ENCODE measurements at regions not wholly inside any gene's neighbourhood (a gene's known extent, or its start where the extent isn't known, plus 50 kb on each side); places are given as distances from the start of the nearest gene placed in this dataset.

- Histone ChIP-seq H3K79me2 (replicated peaks; ENCODE audit: insufficient read depth) (no peaks in the 10 kb centered on the region; the same call in 1 of the 2 replicates), H3K27ac (ENCODE audit: low read depth) (no peak overlapping the region), H3K4me3 (no peak overlapping the region), H3K36me3 (ENCODE audit: insufficient read depth) (no peaks in the 10 kb centered on the region), H3K4me2 (no peak overlapping the region), H2AFZ (no peak overlapping the region), H3K27me3 (ENCODE audit: insufficient read depth) (no peaks in the 10 kb centered on the region), H4K20me1 (replicated peaks; ENCODE audit: insufficient read depth) (peaks cover 3% of the 10 kb centered on the region; the same call in 1 of the 2 replicates), H3K9me2 (ENCODE audit: insufficient read depth) (no peaks in the 10 kb centered on the region), H3F3A (replicated peaks; ENCODE audit: low read depth) (no peaks in the 10 kb centered on the region), H3K4me1 (ENCODE audit: insufficient read depth) (no peaks in the 10 kb centered on the region)
- H3K4me3 Mint-ChIP-seq = no peak overlapping the region
- DNase-seq (ENCODE audit: low spot score) (no peak), ATAC-seq (no peak)
- TF ChIP-seq NANOG (IDR thresholded peaks at IDR 0.05; ENCODE audit: borderline replicate concordance) = no peak
- TF ChIP-seq EZH2phosphoT487 (IDR thresholded peaks at IDR 0.05; ENCODE audit: unreplicated experiment) = no peak
- no peak for TF ChIP-seq ZNF114 (CRISPR knock-in tag; IDR thresholded peaks at IDR 0.05)
- TF ChIP-seq ZNF331 (CRISPR knock-in tag; IDR thresholded peaks at IDR 0.05; ENCODE audit: low read depth) = no peak
- TF ChIP-seq, protein P1, sequence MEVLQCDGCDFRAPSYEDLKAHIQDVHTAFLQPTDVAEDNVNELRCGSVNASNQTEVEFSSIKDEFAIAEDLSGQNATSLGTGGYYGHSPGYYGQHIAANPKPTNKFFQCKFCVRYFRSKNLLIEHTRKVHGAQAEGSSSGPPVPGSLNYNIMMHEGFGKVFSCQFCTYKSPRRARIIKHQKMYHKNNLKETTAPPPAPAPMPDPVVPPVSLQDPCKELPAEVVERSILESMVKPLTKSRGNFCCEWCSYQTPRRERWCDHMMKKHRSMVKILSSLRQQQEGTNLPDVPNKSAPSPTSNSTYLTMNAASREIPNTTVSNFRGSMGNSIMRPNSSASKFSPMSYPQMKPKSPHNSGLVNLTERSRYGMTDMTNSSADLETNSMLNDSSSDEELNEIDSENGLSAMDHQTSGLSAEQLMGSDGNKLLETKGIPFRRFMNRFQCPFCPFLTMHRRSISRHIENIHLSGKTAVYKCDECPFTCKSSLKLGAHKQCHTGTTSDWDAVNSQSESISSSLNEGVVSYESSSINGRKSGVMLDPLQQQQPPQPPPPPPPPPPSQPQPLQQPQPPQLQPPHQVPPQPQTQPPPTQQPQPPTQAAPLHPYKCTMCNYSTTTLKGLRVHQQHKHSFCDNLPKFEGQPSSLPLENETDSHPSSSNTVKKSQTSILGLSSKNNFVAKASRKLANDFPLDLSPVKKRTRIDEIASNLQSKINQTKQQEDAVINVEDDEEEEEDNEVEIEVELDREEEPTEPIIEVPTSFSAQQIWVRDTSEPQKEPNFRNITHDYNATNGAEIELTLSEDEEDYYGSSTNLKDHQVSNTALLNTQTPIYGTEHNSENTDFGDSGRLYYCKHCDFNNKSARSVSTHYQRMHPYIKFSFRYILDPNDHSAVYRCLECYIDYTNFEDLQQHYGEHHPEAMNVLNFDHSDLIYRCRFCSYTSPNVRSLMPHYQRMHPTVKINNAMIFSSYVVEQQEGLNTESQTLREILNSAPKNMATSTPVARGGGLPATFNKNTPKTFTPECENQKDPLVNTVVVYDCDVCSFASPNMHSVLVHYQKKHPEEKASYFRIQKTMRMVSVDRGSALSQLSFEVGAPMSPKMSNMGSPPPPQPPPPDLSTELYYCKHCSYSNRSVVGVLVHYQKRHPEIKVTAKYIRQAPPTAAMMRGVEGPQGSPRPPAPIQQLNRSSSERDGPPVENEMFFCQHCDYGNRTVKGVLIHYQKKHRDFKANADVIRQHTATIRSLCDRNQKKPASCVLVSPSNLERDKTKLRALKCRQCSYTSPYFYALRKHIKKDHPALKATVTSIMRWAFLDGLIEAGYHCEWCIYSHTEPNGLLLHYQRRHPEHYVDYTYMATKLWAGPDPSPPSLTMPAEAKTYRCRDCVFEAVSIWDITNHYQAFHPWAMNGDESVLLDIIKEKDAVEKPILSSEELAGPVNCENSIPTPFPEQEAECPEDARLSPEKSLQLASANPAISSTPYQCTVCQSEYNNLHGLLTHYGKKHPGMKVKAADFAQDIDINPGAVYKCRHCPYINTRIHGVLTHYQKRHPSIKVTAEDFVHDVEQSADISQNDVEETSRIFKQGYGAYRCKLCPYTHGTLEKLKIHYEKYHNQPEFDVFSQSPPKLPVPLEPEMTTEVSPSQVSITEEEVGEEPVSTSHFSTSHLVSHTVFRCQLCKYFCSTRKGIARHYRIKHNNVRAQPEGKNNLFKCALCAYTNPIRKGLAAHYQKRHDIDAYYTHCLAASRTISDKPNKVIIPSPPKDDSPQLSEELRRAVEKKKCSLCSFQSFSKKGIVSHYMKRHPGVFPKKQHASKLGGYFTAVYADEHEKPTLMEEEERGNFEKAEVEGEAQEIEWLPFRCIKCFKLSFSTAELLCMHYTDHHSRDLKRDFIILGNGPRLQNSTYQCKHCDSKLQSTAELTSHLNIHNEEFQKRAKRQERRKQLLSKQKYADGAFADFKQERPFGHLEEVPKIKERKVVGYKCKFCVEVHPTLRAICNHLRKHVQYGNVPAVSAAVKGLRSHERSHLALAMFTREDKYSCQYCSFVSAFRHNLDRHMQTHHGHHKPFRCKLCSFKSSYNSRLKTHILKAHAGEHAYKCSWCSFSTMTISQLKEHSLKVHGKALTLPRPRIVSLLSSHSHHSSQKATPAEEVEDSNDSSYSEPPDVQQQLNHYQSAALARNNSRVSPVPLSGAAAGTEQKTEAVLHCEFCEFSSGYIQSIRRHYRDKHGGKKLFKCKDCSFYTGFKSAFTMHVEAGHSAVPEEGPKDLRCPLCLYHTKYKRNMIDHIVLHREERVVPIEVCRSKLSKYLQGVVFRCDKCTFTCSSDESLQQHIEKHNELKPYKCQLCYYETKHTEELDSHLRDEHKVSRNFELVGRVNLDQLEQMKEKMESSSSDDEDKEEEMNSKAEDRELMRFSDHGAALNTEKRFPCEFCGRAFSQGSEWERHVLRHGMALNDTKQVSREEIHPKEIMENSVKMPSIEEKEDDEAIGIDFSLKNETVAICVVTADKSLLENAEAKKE (CRISPR knock-in tag; IDR thresholded peaks at IDR 0.05) = no peak
- TF ChIP-seq JUNB (IDR thresholded peaks at IDR 0.05; ENCODE audit: unreplicated experiment) = no peak
- no peak for TF ChIP-seq POLR2AphosphoS5 (IDR thresholded peaks at IDR 0.05; ENCODE audit: low read depth)
- peaks cover 3% of the 10 kb centered on the region; the same call in 2 of the 3 replicates for H3K36me3 Mint-ChIP-seq (ENCODE audit: low read depth)
- peaks cover 16% of the 10 kb centered on the region for H3K27me3 Mint-ChIP-seq (ENCODE audit: insufficient read depth, low read depth, poor library complexity)
- H3K27ac Mint-ChIP-seq = no peak overlapping the region
- peaks cover 33% of the 10 kb centered on the region; the same call in 2 of the 3 replicates for H3K4me1 Mint-ChIP-seq
- no peaks in the 10 kb centered on the region for H3K9me3 Mint-ChIP-seq
Measured at GRCh38 chr11:70579316-70579955, 181.1 kb downstream of the CTTN start.

Data from GM23338 (cell line).